RPMI7951 (cell line): ENCODE measurements at regions not wholly inside any gene's neighbourhood (a gene's known extent, or its start where the extent isn't known, plus 50 kb on each side); places are given as distances from the start of the nearest gene placed in this dataset.
"Not testable (repeated sequence)": the region's sequence is repeated elsewhere in the genome, so short reads cannot be mapped to it uniquely, and the experiment has no call there.

Experiments
- DNase-seq: peaks from one replicate; pipeline ENCODE4 v3.0.0-alpha.2; 2012; ENCODE audit warnings: low read depth

DNA sequence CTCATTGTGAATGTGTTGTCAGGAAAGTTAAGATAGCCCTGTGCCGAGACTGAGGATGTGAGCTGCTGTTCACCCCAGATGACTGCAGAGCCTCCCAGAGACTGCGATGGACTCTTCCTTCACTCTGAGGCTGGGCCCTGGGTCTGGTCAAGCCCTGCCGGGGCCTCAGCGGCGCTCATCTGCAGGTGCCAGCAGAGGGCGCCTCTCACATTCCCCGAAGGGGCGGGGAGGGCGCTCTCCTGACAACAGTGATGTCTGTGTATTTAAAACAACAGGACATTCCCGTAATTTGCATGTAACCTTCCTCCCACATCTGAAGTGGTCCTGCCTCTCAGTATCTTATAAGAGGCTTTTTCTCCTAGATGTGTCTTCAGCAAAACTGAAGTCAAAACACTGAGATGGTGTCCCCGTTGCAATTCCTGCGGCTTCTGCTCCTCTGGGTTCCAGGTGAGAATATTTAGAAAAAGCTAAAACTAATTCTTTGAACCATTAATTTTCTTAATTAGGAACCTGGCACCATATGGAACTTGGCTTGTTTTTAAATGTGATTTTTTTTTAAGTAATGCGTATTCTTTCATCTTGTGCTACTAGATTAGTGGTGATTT lies 1377.9 kb downstream of the RPIA start:
- peak; percentile 25 for DNase-seq

DNA sequence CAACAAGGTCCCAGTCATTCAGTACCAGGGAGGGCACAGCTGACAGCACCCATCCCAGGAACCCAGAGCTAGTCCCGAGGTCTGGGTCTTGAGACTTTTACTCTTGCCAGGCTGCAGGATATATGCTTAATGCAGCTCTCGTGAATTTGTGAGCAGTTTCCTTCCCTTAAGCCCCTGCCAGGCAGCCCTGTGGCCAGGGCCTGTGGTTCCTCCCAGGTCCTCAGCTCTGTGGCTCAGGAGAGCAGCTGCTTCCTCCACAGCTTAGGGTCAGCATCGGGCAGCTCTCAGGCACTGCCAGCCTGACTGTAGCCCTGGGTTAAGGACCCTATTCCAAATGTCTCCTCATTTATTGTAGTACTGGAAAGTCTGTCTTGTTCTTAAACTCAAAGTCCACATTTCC lies 1384.8 kb downstream of the RPIA start:
- DNase-seq: no peak

DNA sequence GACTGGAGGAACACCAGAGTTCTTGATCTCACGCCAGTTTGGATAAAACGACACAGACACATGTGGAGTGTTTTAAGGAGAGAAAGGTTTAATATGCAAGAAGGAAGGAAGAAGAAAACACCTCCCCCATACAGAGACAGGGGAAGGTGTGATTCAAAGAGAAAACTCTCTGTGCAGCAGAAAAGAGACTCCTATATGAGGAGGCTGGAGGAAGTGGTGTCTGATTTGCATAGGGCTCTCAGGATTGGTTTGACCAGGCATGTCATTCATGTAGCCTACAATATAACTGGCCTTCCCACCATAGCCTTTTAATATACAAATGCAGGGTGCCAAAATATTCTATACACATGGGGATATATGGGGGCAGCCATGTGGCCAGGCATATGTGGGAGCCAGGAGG lies 1386.5 kb downstream of the RPIA start:
- DNase-seq: no peak

DNA sequence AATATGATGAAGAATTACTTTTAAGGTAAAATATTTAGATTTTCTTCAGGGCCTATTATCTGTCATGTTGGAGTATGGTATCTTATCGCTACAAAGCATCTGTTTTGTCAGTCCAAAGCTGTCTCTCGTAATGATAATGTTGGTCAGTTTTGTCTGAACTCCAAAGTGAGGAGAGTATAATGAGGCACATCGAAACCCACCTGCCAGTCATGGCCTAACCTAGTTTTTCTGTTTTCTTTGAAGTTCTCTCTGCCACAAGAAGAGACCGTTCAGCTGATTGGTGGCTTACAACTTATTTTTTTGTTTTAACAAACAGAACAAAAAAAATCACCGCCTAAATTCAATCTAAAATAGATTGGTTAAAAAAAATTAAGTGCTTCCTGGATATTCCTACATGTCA lies 1387.9 kb downstream of the RPIA start:
- DNase-seq: no peak

DNA sequence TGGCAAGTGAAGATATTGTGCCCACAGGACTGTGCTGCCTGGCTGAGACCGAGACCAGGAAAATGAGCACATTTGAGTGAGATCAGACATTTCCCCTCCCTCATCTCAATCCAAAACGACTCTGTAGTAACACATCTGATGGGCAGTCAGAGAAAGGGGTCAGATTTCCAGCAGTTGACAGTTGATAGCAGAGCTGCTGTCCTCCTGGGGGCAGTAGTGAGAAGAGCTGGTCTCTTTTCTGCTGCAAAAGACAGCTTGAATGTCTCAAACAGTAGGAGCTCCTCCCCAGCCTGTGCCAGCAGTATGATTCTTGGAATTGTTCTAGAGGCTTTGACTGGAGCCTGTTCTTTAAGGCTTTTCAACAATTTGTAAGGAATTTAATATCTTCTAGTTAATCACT lies 1396.3 kb downstream of the RPIA start:
- not testable (repeated sequence) for DNase-seq

DNA sequence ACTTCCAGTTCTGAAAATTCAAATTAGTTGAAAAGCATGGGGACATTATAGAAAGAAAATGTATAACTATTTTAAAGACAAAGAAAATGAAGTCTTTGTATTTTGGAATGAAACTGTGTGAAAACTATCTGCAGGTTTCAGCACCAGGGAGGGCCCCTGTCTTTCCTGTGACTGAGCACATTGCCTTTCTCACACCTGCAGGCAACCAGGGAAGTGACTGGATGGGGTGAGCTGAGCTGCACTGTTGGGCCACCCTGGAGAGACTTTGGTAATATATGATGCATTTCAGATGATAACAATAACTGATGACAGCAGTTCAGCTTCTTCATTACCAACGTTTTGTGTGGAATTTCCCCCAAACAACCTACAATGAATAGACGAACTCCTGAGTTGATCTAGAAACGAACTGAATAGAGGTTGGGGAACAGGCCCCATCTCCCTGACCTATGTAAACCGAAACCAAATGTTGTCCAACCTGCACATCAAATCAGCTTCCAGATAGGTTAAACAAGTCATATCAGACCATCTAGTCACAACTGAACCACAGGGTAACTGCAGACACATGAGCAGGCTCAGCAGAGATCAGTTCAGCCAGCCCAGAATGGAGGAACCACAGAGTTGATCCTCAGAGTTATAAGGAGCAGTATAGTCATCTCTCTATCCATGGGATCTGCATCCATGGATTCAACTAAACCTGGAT lies 1402.2 kb downstream of the RPIA start:
- not testable (repeated sequence) for DNase-seq

DNA sequence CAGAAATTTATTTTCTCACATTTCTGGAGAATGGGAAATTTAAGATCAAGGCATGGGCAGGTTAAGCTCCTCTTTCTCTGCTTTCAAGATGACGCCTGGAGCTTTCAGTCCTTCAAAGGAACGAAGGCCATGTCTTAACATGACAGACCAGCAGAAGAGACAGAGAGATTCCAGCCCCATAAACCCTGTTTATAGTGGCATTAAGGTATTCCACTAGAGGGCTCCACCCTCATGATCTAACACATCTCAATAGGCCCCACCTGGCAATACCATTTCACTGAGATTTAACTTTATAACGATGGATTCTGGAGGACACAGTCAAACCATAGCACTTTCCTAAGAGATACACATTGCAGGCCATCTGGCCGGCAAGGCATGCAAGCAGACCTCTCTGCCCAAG lies 1406.1 kb downstream of the RPIA start:
- DNase-seq: not testable (repeated sequence)

DNA sequence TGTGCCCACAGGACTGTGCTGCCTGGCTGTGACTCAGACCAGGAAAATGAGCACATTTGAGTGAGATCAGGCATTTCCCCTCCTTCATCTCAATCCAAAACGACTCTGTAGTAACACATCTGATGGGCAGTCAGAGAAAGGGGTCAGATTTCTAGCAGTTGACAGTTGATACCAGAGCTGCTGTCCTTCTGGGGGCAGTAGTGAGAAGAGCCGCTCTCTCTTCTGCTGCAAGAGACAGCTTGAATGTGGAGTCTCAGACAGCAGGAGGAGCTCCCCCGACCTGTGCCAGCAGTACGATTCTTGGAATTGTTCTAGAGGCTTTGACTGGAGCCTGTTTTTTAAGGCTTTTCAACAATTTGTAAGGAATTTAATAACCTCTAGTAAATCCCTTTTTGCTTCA lies 1413.7 kb downstream of the RPIA start:
- peak; percentile 2 for DNase-seq

DNA sequence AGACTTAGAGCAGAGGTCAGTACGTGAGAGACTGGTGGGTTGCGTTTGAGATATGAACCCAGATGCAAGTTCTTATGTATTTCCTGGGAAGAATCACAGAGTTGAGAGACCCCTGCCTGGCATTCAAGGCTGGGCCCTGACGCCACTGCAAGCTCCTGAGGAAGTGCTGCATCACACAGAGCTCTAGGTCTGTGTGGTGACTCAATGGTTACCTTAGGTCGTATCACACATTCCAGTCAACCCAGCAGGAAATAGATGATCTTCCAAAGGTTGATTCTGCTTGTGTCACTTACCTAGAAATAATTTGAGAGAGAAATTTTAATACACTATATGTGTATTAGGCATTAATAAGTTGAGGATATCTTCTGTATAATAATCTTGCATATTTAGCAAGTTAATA lies 1431.9 kb downstream of the RPIA start:
- not testable (repeated sequence) for DNase-seq

DNA sequence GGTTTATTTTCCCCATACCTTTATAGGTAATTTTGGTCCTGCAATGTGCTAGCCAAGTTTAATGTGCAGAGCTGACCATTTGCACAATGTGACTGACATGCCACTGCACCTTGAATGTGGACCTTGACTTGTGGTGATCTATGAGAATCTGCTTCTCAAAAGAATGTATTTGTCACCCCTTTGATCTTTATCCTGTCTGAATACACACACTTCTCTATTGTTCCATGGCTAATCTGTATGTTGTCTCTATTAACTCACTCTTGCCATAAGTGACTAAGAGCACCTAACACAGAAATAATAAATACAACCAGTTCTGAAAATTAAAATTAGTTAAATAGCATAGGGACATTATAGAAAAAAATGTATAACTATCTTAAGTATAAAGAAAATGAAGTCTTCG lies 1447.6 kb downstream of the RPIA start:
- not testable (repeated sequence) for DNase-seq

DNA sequence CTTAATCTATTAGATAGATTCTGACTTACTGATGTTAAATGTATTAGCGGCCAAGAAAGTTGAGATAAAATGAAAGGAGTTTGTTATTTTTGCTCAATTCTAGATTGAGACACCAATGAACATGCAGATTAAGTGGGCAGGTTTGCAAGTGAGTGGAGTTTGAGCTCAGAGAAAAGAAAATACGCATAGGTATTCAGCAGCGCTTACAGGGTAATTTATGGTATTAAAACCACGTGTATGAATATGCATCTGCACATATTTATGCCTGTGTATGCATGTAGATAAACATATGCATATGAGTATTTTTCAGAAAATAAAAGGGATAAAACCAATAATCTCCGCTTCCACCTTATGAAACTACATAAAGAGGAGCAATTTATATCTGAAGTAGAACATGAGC lies 1450.1 kb downstream of the RPIA start:
- DNase-seq: not testable (repeated sequence)

DNA sequence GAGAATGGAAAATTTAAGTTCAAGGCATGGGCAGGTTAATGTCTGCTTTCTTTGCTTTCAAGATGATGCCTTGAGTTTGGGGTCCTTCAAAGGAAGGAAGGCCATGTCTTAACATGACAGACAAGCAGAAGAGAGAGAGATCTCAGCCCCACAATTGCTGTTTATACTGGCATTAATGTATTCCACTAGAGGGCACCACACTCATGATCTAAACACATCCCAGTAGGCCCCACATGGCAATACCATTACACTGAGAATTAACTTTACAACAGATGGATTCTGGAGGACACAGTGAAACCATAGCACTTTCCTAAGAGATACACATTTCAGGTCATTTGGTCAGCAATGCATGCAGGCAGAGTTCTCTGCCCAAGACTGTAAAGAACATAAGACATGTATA lies 1460.3 kb downstream of the RPIA start:
- not testable (repeated sequence) for DNase-seq

DNA sequence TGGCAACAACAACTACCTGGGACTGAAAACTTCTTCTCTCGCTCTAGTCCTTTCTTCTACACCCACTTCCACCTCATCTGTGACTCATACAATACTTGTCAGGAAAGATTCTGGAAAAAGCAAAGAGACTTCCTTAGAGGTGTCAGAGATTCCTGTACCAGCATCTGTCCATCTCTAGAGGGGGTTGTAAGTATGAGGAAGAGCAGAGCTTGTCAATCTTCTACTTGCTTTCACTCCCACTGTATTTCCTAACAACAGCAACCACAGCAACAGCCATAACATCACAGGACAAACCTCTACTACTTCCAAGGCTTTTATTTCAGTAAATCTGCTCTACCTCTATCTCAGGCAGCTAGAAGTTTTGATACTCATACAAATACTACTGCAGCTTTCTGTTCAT lies 1479.5 kb downstream of the RPIA start:
- not testable (repeated sequence) for DNase-seq

DNA sequence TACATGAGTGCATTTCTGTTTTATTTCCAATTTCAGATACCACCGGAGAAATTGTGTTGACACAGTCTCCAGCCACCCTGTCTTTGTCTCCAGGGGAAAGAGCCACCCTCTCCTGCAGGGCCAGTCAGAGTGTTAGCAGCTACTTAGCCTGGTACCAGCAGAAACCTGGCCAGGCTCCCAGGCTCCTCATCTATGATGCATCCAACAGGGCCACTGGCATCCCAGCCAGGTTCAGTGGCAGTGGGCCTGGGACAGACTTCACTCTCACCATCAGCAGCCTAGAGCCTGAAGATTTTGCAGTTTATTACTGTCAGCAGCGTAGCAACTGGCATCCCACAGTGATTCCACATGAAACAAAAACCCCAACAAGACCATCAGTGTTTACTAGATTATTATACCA lies 1481.6 kb downstream of the RPIA start:
- not testable (repeated sequence) for DNase-seq

DNA sequence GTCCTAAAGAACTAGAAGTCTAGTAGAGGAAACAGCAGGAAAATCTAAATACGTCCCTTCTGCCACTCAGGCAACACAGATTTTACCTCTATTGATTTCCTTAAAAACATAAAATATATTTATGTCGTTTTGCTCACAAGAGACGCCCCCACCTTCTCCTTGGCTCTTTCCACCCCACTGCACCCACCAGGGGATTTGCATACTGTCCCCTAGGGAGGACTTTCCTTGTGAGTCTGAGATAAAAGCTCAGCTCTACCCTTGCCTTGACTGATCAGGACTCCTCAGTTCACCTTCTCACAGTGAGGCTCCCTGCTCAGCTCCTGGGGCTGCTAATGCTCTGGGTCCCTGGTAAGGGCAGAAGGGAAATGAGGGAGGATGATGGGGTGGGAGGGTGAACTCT lies 1488.1 kb downstream of the RPIA start:
- DNase-seq: not testable (repeated sequence)

DNA sequence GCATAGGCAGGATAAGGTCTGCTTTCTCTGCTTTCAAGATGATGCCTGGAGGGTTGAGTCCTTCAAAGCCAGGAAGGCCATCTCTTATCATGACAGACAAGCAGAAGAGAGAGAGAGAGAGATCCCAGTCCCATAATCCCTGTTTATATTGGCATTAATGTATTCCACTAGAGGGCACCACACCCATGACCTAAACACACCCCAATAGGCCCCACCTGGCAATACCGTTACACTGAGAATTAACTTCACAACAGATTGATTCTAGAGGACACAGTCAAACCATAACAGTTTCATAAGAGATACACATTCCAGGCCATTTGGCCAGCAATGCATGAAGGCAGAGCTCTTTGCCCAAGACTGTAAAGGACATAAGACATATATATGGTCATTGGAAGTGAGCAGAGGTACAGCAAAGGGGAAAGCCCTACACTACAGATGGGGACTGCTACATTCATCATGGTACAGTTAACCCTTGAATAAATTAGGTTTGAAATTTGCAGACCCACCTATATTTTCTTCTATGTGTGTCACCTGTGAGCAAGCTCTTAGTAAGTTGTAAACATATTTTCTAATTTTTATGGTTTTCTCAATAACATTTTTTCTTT lies 1516.1 kb downstream of the RPIA start:
- peak; percentile 16 for DNase-seq

DNA sequence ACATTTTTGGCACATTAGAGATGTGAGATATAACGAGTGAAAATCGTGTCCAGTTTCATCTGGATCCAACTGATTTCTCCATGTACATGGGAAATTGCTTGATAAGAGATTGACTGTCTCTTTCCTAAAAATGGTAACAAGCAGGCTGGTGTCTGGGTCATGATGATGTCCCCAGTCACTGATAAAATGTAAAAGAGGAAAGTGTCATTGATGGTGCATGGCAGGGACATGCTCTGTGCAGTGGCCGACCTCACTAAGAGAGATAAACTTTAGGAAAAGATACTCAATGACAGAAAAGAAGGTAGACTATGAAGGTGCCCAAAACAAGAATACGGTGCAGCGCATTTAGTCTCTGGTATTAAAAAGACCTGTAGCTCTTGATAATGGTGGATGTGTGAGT lies 1517.5 kb downstream of the RPIA start:
- DNase-seq: no peak

DNA sequence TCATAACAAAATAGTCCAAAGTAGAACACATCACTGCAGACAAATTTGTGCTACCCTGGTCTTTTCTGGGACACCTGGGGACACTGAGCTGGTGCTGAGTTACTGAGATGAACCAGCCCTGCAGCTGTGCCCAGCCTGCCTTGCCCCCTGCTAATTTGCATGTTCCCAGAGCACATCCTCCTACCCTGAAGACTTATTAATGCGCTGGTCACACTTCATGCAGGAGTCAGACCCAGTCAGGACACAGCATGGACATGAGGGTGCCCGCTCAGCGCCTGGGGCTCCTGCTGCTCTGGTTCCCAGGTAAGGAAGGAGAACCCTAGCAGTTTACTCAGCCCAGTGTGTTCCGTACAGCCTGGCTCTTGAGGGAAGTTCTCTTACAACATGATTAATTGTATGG lies 1518.3 kb downstream of the RPIA start:
- DNase-seq: no peak

DNA sequence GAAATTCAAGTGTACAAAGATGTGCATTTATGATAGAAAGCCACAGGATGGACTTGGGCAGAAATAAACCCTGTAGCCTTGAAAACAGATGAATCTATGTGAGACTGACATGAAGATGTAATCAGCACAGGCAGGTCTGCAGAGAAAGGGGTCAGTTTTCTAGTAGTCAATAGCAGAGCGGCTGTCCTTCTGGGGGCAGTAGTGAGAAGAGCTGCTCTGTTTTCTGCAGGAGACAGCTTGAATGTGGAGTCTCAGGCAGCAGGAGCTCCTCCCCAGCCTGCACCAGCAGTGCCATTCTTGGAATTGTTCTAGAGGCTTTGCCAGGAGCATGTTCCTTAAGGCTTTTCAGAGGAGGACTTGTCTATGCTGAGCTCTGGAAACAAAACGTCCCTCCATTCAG lies 1524.4 kb downstream of the RPIA start:
- not testable (repeated sequence) for DNase-seq

DNA sequence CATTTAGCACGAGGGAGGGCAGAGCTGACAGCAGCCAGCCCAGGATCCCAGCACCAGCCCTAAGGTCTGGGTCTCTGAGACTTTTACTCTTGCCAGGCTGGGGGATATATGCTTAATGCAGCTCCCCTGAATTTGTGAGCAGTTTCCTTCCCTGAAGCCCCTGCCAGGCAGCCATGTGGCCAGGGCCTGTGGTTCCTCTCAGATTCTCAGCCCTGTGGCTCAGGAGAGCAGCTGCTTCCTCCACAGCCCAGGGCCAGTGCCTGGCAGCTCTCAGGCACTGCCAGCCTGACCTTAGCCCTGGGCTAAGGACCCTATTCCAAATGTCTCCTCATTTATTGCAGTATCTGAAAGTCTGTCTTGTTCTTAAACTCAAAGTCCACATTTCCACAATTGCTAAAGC lies 1525.3 kb downstream of the RPIA start:
- DNase-seq: not testable (repeated sequence)

DNA sequence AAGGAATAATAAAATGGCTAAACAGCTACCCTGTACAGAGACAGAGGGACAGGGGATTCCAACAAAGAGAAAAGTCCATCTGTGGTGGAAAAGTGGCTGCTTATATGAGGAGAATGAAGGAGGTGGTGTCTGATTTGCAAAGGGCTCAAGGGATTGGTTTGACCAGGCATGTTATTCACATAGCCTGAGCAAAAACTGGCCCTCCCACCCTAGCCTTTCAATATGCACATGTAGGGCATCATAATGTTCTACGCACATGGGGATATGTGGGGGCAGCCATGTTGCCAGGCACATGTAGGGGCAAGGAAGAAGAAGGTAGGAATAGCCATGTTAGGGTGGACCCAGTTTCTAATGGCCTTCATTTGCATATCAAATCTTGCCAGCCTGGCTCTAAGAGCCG lies 1527.1 kb downstream of the RPIA start:
- not testable (repeated sequence) for DNase-seq

DNA sequence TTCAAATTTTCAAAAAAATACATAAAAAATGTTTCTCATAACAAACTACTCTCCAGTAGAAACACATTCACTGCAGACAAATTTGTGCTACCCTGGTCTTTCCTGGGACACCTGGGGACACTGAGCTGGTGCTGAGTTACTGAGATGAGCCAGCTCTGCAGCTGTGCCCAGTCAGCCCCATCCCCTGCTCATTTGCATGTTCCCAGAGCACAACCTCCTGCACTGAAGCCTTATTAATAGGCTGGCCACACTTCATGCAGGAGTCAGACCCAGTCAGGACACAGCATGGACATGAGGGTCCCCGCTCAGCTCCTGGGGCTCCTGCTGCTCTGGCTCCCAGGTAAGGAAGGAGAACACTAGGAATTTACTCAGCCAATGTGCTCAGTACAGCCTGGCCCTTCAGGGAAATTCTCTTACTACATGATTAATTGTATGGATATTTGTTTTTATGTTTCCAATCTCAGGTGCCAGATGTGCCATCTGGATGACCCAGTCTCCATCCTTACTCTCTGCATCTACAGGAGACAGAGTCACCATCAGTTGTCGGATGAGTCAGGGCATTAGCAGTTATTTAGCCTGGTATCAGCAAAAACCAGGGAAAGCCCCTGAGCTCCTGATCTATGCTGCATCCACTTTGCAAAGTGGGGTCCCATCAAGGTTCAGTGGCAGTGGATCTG lies 1529.3 kb downstream of the RPIA start:
- DNase-seq: not testable (repeated sequence)

DNA sequence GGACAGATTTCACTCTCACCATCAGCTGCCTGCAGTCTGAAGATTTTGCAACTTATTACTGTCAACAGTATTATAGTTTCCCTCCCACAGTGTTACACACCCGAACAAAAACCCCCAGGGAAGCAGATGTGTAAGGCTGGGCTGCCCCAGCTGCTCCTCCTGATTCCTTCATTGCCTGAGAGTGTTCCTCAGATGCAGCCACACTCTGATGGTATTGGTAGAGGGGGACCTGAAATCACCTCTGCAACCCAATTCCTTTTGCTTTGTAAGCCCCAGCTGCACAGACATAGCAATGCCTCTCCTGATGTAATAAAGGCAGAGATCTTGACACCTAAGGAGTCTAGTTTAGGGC lies 1529.8 kb downstream of the RPIA start:
- DNase-seq: no peak
